ENCODE measurements at regions not wholly inside any gene's neighbourhood (a gene's known extent, or its start where the extent isn't known, plus 50 kb on each side); places are given as distances from the start of the nearest gene placed in this dataset.

- H3K36me3 Mint-ChIP-seq, result no peaks in the 10 kb centered on the region
- H3K4me1 Mint-ChIP-seq, result no peaks in the 10 kb centered on the region
- no peaks in the 10 kb centered on the region for H3K27me3 Mint-ChIP-seq
- H3K9me3 Mint-ChIP-seq, result peaks cover 10% of the 10 kb centered on the region
- no peak overlapping the region for H3K4me3 Mint-ChIP-seq
- H3K27ac Mint-ChIP-seq, result no peak overlapping the region
These were observed 351.4 kb downstream of the ISL1 start for GRCh38 chr5:51734677-51735076.

- Mint-ChIP-seq H3K36me3 (no peaks in the 10 kb centered on the region), H3K27ac (no peak overlapping the region), H3K4me1 (no peaks in the 10 kb centered on the region), H3K9me3 (peaks cover 5% of the 10 kb centered on the region), H3K27me3 (no peaks in the 10 kb centered on the region), H3K4me3 (no peak overlapping the region)
These were observed 362.8 kb downstream of the ISL1 start for GRCh38 chr5:51746023-51746422.

DNA sequence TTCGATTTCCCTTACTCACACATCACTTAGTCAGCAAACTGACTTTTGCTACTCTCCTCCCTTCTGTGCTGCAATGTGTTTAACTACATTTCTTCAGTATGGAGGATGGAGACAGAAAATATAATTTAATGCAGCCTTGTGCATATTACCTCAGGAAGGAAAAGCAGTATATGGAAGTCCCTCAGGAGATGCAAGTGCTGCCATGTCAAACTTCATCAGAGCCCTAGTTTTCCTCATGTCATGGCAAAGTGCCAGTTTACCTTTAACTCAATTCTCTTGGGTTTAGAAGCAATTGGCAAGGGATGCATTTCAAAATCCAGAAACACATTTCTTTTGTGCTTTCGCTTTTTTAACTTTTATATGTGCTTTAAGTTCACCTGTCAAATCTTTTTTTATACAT lies 365.4 kb downstream of the ISL1 start:
- Mint-ChIP-seq H3K9me3 (peaks cover 10% of the 10 kb centered on the region), H3K27ac (no peak overlapping the region), H3K27me3 (no peaks in the 10 kb centered on the region), H3K4me3 (no peak overlapping the region), H3K4me1 (no peaks in the 10 kb centered on the region), H3K36me3 (no peaks in the 10 kb centered on the region)

All from activated naive CD4-positive, alpha-beta T cell treated with anti-CD3 and anti-CD28 coated beads, Interleukin-2, amount 50 U/mL, for 24 hours (primary cell).